ENCODE measurements at regions not wholly inside any gene's neighbourhood (a gene's known extent, or its start where the extent isn't known, plus 50 kb on each side); places are given as distances from the start of the nearest gene placed in this dataset.

DNA sequence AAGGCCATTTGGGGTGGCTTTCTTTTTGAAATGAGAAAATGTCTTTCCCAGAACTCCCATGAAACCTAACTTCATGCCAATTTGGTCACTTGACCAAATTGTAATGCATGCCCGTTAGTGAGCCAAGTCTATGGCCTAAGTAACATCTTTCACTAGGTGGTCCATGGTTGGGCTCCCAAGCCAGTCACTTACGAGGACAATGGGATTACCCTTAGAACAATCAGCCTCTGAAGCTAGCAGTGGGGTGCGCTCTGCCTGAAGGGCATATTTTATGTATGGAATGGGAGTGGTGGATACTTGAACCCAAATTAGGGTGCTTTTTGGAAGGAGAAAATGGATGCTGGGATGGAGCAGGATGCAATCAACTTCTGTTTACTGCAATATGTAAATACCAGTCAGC, 127.4 kb upstream of the GOLIM4 start:
- no peak for DNase-seq (ENCODE audit: low spot score)

- no peak for DNase-seq (ENCODE audit: low spot score)
Measured at GRCh38 chr3:168220556-168220955, 124.8 kb upstream of the GOLIM4 start.

GRCh38 chr3:168219530-168219929, 123.8 kb upstream of the GOLIM4 start:
- no peak for DNase-seq (ENCODE audit: low spot score)

- no peak for DNase-seq (ENCODE audit: low spot score)
Measured at GRCh38 chr3:168218600-168218999, 122.9 kb upstream of the GOLIM4 start.

GRCh38 chr3:168216851-168217250, 121.1 kb upstream of the GOLIM4 start:
- no peak for DNase-seq (ENCODE audit: low spot score)

DNA sequence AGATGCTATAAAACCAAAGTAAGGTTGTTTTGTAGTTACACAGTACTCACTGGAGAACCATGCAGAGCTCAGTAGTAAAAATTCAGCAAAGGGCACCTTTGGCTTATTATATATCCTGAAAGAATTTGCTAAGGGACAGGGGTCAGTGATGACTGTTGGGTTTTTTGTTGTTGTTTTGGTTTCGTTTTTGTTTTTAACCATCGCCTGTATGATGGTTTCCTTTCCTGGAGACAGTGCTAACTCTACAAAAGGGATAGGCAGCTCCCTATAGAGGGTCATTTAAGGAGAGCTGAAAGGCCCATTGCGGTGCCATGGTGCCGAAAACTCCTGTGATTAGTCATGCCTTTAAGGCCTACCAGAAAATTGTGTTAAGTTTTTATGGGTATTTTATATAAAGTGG, 118.2 kb upstream of the GOLIM4 start:
- DNase-seq (ENCODE audit: low spot score): no peak

GRCh38 chr3:168212664-168213285, 117.1 kb upstream of the GOLIM4 start:
- no peak for DNase-seq (ENCODE audit: low spot score)

DNA sequence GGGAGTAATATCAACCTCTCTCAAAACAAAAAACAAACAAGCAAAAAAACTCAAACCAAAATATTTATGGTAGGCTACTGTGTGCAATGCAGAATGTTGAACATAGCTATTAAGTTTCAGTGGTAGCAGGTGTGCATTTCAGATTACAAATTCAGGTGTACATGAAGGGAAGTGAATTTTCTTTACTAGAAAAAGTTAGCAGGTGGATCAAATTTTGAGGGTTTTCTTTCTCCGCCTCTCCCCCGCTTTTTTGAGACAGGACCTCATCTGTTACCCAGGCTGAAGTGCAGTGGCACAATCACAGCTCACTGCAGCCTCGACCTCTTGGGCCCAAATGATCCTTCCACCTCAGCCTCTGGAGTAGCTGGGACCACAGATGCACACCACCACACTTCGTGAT, 109.7 kb upstream of the GOLIM4 start:
- DNase-seq (ENCODE audit: low spot score): no peak

GRCh38 chr3:168197162-168197561, 101.4 kb upstream of the GOLIM4 start:
- DNase-seq (ENCODE audit: low spot score): no peak

DNA sequence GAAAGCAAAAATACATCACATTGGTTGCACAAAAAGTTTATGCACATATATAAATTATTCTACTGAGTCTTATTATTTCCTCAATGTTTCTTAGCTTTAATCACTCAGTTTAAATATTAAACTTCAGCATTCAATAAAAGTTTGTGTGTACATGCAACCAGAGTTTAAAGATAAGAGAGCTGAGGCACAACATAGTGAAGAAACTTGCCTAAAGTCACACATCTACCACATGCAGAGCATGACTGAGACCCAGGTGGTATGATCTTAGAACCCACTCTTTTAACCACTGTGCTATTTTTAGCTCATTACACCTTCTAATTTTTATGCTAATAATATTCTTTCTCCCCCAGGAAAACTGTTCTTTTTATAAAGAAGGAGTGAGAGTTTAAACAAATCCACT, 96.1 kb upstream of the GOLIM4 start:
- DNase-seq (ENCODE audit: low spot score): no peak

DNA sequence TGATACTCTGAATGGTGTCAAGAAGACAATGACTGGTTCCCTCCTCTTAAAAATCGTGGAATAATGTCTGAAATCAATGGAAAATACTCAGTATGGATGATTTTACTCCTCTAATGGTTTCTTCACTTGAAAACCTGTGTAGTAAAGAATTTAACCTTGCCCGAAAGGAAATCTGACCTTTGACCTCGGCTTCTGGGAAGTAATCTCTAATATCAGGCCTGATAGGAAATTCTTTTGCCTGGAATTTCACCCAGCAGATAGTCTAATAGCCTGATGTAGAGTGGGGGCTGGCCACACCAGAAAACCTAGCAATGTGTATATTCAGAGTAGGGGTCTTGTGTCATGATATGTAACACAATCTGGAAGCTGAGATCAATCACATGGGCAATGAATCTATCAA, 91.5 kb upstream of the GOLIM4 start:
- no peak for DNase-seq (ENCODE audit: low spot score)

GRCh38 chr3:168186293-168186983, 90.7 kb upstream of the GOLIM4 start:
- no peak for DNase-seq (ENCODE audit: low spot score)

- no peak for DNase-seq (ENCODE audit: low spot score)
Measured at GRCh38 chr3:168183774-168184173, 88.0 kb upstream of the GOLIM4 start.

DNA sequence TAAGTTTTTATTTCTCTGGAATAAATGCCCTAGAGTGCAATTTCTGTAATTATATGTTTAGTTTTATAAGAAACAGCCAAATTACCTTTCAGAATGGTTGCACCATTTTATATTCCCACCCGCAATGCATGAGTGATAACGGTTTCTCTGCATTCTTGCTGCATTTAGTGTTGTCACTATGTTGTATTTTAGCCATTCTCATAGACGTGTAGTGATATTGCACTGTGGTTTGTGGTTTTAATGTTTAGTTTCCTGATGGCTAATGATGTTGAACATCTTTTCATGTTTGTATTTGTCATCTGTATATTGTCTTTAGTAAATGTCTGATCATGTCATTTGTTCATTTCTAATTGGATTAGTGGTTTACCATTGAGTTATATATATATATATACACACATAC, 73.0 kb upstream of the GOLIM4 start:
- DNase-seq (ENCODE audit: low spot score): no peak

- DNase-seq (ENCODE audit: low spot score): peak; percentile 18
Measured at GRCh38 chr3:168165390-168166269, 69.9 kb upstream of the GOLIM4 start.

DNA sequence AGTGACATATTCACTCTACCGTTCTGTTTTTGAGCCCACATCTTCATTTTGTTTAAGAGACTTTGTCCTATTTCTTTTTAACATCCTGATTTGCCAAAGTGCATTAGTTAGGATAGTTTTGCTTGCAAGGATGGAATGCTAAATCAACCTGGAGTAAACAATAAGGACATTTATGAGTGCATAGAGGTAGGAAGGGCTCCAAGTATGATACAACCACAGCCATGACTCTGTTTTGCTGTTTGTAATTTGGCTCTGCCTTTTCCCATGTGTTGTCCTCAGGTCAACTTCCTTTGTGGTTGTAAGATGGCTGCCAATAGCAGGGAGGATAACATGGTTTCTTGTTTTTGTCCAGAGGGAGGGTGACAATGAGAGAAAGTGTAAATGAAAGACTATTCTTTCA, 66.4 kb upstream of the GOLIM4 start:
- DNase-seq (ENCODE audit: low spot score): no peak

DNA sequence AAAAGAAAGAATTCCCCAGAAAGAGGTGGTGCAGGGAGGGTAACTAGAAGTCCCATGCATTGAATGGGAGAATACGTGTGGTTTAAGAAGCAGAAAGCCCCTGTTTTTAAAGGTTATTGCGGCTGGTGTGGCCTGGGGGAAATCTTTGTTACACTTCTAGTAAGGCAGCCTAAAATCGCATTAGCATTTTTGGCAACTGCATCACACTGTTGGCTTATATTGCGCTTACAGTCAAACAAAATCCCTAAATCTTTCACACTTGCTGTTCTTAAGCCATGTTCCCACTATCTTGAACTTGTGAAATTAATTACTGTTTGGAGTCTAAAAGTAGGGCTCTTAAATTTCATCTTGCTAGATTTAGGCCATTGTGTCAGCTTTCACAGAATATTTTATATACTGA, 66.0 kb upstream of the GOLIM4 start:
- DNase-seq (ENCODE audit: low spot score): no peak

GRCh38 chr3:168157903-168158302, 62.2 kb upstream of the GOLIM4 start:
- no peak for DNase-seq (ENCODE audit: low spot score)

DNA sequence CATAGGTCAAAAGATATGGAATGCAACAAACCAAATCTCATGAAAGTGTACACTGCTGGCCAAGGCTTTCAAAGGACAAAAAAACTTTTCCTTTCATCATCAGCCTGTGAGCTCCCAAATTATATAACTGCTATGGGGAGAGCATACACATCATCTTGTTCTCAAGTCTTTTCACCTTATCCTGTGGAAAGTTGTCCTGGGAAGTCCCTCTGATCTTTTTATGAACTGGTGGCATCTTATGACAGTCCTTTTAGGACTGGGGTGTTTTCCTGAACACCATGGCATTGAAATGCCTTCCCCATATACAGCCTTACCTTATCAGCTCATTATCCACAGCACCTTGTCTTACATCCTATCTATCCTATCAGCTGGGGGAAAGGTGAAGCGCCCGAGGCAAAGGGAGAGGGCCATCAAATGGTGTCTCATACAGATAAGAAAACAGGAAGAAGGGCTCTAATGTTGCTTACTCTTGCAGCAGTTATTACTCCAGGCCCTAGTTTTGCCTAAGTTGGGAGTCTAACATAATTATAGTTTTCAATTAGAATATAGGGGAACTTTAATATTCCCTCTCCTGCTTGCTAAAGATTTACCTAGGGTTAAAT, 61.5 kb upstream of the GOLIM4 start:
- DNase-seq (ENCODE audit: low spot score): no peak

- DNase-seq (ENCODE audit: low spot score): no peak
Measured at GRCh38 chr3:168156479-168156878, 60.8 kb upstream of the GOLIM4 start.

GRCh38 chr3:168155303-168155702, 59.6 kb upstream of the GOLIM4 start:
- DNase-seq (ENCODE audit: low spot score): no peak

DNA sequence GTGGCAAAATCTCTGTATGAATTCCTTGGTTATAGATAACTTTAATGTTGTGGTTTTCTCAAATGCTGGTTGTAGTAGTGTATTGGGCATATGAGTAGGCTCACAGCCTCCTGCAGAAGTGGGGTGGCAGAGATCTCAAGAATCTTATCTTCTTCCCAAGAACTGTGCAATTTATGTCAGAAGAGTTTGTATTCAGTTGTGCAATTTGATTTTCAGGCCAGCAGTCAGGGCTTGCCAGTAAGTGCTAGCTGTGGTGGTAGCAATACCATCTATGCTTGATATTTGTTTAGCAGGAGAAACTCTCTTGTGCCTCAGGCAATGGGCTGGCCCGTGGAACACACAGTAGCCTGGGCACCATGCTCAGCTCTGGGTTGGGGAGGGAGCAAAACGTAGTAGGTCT, 58.4 kb upstream of the GOLIM4 start:
- DNase-seq (ENCODE audit: low spot score): no peak

GRCh38 chr3:168152149-168152548, 56.4 kb upstream of the GOLIM4 start:
- DNase-seq (ENCODE audit: low spot score): no peak
